Stimulated activated CD4-positive, alpha-beta T cell treated with anti-CD3 and anti-CD28 coated beads, TNF-alpha, amount 100 ng/mL, for 24 hours (primary cell): ENCODE measurements at regions not wholly inside any gene's neighbourhood (a gene's known extent, or its start where the extent isn't known, plus 50 kb on each side); places are given as distances from the start of the nearest gene placed in this dataset.
"Not testable (repeated sequence)": the region's sequence is repeated elsewhere in the genome, so short reads cannot be mapped to it uniquely, and the experiment has no call there.

ENCODE experiments used
- DNase-seq, 3 experiments: peaks; one replicate each; pipeline ENCODE4 v3.0.0-alpha.2; 2020; ENCODE audit warnings: low read depth in 3 of 3

DNA sequence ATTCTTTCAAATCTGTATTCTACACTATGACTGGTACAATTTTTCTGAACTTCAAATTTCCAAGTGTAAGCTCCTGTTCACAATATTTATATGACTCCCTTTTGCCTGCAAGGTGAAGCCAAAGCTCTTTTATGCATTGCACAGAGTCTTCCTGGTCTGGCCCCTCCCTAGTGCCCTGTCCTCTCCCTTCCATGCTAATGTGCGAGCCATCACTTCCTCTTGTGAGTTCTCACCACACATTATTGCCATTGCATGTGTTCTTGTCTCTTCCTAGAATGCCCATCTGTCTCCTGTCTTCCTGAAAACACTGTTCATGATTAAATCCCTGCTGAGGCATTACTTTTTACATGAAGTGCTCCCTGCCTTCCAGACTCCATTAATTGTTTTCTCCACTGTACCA lies 169.9 kb downstream of the MC4R start:
- DNase-seq = no peak

DNA sequence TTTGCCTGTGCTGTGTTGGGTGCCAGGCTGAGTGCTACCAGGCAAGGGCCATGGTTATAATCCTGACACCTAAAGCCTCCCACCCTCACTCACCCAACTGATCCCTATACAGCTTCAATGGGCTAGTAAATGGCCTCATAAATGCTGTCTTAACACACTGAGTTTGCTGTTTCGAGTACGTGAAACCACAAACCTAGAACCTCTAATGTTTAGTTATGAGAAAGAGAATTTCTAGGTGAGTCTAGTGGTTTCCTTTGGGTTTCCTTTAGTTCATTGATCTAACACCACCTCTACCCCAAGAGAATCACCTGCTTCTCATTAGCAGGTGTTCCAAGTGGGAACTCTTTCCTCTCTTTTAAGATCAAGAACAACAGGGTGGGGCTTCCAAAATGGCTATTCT lies 172.0 kb downstream of the MC4R start:
- no peak for DNase-seq

DNA sequence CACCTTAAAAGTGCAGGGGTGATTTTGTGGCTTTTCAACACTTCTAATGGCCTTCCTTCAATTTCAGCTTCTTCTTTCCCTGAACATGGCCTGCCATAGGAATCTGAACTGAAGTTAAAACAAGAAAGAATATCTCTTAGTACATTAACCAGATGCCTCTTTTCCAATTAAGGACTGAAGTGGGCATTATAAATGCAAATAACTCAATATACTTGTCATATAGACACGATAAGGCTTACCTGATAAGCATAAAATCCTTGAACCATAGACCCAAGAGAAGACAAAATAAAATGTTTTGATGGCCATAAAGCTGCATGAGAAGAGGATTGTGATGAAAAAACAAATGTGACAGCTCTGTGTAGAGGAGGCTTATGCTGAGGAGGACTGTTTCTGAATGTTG lies 173.1 kb downstream of the MC4R start:
- DNase-seq = no peak

DNA sequence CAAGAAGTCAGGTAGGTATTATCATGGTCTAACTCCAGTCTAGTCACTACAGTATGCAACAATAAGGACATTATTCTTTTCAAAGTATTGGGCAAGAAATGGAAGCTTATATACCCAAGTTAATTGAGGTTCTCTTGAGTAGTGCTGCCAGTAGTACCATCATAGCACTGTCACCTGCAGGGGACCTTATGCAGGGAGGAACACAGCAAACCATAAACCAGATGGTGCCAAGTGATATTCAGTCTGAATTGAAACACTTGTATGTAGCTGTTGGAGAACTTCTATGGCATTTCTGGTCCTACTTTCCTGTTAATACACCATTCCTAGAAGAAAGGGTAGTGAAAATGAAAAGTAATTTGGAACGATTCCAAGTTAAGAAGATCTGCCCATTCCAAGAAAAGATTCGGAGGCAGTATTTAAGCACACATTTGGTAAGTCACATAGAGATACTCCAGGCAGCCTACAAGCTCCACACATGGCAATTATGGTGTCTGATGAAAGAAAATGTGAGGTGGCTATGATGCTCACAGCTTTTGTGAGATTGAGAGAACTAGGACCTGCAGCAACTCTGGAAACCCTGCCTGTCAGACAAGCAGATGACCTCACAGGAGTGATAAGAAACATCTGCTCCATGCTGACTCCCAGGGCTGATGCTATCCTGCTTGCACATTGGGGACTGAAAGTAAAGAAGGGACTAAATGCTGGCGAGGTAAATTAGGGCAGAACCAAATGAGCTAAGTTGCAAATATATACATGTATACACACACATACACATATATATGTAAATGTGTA lies 174.7 kb downstream of the MC4R start:
- DNase-seq = no peak

DNA sequence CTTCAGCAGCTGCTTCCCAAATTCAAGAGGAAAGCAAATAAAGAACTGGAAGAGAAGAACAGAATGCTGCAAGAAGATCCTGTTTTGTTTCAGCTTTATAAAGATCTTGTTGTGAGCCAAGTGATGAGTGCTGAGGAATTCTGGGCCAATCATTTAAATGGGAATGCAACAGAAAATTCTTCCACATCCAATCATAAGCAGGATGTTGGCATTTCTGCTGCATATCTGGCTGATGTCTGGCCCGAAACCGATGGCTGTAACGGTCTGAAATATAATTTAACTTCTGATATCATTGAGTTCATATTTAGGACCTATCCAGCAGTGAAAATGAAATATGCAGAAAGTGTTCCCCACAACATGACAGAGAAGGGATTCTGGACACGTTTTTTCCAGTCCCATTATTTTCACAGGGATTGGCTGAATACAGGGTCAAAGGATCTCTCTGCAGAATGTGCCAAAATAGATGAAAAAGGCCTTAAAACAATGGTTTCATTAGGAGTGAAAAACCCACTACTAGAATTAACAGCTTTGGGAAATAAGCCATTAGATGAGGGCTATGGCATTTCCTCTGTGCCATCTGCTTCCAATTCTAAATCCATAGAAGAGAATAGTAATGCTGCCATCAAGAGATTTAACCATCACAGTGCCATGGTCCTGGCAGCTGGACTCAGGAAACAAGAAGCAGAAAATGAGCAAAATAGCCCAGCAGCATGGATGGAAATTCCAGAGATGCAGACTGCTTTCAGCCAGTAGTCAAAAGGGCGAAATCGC lies 175.6 kb downstream of the MC4R start:
- no peak for DNase-seq

DNA sequence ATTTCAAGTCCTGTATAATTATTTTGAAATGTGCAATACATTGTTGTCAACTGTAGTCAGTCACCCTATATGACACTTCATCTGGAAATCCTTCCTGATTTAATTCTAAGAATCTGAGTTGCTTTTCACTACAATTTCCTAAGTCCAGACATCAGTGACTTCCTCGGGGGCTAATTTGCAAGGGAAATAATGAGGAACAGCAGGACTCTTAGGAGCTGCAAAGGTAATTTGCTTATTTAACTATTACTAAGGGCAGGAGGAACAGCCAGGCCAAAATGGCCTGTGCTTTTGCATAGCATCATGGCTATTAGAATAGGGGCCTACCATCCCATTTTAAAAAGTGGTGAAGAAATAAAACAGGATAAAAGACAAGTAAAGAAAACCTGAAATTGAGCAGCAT lies 178.8 kb downstream of the MC4R start:
- no peak for DNase-seq

DNA sequence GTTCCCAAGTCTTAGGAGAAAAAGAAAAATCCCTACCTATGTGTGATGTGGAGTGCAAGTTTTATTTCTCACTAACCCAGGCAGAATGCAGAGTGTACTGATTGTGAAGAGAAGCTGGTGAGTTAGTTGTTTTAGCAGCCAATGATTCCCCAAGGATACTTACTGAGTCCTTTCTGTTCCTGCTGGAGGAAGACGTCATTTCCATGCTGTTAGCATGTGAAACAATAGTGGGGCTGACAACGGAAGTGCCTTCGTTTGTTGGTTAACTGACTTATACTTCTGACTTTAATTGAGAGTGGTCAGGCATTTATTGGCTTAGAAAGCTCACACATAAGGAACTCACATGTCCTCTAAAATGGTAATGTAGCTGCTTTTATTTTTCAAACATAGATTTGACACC lies 180.6 kb downstream of the MC4R start:
- no peak for DNase-seq

DNA sequence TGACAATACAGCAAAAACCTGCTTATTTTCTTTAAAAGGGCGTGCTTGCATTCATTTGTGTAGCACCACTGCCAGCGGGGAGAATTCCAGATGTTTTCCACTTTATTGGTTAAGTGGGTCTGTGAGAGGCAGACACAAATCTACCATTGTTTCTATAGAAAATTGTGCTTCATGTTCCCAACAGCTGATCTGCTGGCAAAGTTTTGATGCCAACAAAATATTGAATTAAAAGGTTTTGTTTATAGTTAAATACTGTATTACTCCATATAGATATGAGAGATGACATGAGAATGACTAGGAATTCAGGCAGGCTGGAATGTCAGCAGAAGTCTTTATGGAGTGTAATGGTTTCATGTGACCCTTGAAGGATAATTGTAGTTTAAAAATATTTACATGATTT lies 182.7 kb downstream of the MC4R start:
- DNase-seq = no peak

DNA sequence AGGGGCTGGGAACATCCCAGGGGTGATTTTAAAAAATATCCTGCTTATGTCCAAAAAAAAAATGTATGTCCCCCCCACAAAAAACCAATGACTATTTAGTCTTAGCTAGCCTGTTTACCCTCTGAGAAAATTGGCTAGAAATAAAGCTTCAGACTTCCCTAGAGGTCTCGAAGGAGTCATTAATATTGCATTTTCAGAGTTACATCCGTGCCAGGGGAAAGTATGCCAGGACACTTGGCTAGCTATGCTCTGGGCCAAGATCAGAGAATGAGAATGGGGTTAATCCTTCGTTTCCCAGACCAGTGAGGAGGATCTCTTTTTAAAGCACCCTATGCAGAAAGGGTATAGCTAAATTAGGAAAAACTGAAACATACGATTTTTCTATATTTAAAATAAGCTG lies 183.6 kb downstream of the MC4R start:
- DNase-seq = no peak

DNA sequence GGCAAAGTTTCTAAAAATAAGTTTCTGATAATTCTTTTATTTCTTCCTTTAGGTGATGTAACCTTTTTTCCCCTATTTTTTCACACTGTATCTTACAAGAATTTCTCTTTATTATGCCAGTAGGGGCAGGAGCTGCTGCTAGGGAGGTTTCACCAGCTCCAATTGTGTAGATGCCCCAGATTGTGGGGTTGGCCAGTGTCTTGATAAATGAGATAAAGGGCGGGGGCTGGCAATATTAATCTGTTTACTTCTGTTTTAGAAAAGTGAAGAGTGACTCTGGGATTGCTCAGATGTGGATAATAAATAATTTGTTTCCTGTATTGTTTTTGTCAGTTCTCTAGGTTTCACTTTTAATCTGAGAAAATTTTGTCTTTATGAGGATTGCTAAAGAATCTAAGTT lies 190.4 kb downstream of the MC4R start:
- DNase-seq = no peak

DNA sequence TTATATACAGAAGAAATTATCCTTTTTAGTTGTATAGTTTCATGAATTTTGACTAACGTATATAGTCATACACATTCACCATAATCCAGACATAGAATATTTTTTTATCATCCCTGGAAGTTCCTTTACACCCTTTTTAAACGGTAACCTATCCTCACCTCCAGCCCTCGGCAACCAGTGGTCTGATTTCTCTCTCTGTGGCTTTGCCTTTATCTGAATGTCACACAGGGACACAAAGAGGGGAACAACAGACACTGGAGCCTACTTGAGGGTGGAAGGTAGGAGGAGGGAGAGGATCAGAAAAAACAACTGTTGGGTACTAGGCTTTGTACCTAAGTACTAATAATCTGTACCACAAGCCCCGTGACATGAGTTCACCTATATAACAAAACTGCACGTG lies 191.9 kb downstream of the MC4R start:
- no peak for DNase-seq

DNA sequence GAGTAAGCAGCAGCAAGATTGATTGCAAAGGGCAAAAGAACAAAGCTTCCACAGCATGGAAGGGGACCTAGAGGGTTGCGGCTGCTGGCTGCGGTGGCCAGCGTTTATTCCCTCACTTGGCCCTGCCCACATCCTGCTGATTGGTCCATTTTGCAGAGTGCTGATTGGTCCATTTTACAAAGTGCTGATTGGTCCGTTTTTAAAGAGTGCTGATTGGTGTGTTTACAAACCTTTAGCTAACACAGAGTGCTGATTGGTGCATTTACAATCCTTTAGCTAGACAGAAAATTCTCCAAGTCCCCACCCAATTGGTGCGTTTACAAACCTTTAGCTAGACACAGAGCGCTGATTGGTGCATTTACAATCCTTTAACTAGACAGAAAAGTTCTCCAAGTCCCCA lies 194.4 kb downstream of the MC4R start:
- not testable (repeated sequence) for DNase-seq

DNA sequence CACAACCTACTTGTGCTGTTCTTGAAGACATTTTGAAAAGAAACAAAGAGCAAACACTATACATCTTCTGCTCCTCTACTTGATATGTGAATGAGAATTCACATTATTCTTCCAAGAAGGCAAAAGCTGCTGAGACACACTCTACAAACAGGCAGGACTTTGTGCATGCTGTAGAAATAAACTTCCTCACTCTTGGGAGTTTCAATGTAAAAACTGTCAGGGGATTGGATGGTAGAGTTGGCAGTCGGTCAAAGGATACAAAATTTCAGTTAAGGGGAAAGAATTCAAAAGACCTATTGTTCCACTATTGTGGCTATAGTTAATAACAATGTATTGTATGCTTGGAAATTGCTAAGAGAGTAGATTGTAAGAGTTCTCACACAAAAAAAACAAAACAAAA lies 196.3 kb downstream of the MC4R start:
- no peak for DNase-seq

DNA sequence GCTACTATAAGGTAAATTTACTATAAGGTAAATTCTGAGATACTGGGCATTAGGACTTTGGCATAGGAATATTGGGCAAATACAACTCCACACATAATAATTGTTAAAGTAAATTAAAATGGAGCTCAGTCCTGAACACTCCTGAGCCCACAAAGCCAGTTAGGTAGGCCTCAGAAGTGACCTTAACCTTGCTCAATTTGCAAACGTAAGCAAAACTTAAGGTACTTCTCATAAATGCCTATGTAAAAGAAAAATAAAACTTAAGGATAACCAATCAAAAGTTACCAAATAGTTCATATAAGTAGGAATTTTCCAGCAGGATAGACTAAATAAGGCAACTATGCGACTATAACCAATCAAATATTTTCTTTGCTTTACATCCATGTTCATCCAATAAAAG lies 197.7 kb downstream of the MC4R start:
- no peak for DNase-seq

DNA sequence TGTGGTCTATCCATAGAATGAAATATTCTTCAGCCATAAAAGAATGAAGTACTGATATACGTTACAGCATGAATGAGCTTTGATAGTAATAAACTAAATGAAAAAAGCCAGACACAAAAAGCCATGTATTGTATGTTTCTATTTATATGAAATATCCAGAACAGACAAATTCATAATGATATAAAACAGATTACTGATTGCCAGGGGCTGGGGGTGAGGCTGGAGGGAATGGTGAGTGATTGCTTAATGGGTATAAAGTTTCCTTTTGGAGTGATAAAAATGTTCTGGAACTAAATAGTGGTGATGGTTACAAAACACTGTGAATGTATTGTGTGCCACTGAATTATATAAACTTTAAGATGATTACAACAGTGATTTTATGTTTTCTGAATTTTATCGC lies 200.5 kb downstream of the MC4R start:
- no peak for DNase-seq

DNA sequence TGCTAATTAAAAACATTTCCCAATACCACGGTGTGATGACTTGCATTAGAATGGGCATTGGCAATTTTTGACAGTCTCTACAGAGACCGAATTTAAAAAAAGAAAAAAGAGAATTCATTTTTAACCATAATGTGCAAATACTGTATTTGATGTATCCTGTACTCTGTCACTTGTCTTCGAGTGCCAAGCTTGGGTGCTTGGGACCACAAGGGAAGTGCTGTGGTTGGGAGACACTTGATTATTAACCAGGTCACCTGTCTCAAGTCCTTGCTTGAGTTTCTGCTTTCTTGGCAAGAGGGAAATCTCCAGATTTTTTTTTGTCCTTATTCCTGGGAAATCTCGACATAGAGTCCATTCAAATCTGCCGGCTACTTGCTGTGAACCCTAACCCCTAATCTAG lies 209.0 kb downstream of the MC4R start:
- no peak for DNase-seq

DNA sequence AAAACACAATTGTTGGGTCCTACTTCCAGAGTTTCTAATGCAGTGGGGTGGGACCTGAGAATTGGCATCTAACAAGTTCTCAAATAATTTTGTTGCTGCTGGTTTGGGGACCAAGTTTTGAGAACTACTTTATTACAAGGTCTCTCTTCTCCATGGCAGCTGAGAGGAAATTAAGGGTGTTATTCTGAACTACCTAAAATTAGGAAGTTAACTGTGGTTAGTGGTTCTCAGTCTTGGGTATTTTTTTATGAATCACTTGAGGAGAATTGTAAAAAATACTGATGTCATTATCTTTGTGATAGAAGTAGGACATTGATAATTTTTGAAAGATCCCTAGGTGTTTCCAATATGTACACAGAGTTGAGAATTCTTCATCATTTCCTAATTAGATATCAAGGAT lies 210.2 kb downstream of the MC4R start:
- no peak for DNase-seq

DNA sequence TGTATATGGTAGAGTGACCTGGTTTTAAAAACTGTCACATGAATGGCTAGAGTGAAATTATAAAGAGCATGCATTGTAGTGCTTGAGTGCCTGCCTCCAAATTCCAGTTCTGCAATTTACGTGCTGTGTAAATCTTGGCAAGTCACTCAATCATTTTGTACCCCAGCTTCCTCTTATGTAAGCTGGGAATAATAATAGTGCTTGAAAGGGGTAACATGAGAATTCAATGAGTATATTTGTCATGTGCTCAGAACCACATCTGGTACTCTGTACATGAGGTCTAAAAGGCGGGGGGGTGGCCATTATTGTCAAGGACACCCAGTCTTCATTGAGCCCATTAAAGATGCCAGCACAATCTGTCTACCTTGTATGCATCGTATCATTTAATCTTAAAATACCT lies 214.8 kb downstream of the MC4R start:
- no peak for DNase-seq

DNA sequence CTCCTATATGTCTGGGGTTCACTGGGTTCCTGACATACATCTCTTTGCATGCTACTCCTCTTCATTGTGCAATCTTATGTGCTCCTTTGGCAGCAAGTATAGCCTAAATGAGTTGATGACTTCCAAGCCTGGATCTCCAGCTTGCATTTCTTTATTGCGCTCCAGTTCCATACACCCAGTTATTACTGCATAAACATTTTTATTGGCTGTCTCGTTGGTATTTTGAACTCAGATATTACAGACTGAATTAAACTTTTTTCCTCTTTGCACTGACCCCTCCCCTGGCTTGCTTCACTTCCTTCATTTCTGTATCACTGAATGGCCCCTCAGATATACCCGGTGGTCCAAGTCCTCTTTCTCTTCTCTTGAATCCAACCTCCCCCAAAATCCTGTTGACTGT lies 219.2 kb downstream of the MC4R start:
- DNase-seq = no peak

DNA sequence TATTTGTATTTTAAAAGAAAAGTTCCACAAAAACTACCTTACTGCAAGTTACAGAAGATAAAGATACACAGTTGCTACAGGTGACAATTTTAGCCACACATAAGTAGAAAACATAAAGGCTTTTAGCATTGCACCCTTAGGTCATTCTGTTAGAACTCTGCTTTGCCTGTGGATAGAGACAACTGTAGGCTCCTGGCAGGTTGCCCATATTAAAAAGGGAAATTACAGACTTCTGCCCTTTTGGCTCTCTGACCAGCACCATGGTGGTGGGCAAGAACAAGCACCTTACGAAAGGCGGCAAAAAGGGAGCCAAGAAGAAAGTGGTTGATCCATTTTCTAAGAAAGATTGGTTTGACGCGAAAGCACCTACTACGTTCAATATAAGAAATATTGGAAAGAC lies 223.3 kb downstream of the MC4R start:
- DNase-seq = no peak

DNA sequence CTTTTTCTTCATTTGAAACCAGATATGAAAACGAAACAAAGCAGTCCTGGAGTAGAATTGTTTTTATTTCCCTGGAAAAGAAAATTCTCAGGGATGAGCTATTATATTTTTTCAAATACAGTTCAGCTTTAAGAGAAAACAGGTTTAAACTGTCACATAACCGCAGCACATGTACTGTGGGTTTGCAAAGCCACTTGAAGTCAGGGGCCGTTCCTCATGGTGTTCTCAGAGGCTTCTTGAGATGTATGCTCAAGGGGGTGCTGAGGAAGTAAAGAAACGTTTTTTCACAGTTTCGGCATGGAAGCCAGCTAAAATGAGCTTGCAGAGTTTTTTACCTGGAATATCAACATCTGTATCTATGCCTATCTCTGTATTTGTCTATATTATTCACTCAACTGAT lies 225.3 kb downstream of the MC4R start:
- DNase-seq = no peak

DNA sequence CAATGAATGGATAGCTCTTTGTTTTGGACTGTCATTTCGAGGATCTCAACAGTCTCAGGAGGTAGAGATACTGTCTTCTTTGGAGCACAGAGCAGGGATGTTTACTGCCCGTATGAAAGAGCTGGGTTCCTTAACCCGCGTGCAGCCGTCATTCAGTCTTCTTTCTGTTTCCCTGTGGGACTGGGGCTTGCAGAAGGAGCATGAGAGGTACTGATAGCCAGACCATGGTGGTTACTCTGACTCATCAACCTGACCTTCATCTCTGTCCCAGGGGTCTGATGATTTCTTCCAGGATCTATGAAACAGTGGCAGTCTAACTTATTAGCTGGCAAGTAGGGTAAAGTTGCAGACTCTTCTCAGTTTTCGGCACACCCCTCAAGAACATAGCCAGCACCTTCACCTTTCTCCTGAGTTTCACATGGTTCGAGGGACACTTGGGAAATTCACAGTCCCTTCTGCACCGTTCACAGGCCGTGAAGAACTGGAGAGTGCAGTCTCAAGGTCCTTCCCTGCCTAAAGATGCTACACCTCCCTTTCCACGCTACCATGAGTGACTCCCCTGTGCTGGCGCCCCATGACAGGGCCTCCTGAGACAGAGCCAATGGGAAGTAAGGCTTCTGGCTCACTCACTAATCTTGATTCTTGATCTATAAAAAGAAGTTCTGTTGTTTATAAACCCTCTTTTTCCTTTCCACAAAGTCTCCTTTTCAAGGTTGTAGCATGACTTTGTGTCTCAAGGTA lies 226.2 kb downstream of the MC4R start:
- DNase-seq = no peak

DNA sequence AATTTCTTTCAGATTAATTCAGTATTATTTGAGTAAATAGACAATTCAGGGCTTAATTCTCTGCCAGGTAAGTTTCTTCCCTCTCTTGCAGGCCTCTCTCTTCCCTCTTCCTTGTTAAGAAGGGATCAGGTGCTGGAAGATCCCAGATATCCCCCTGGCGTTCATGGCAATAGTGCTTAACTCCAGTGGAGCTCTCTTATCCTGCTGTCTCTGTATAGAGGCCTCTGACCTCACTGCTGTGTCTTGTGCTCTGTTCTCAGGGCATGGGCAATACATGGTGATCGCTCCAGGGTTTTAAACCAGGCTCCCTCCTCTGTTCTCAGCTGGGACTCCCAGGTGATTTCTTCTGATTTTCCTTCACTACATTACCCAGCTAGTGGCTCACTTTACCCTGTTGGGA lies 226.8 kb downstream of the MC4R start:
- no peak for DNase-seq
